ENCODE measurements at regions not wholly inside any gene's neighbourhood (a gene's known extent, or its start where the extent isn't known, plus 50 kb on each side); places are given as distances from the start of the nearest gene placed in this dataset.

- no peak for TF ChIP-seq CTCF (conservative IDR thresholded peaks at IDR 0.05)
- TF ChIP-seq EZH2 (IDR thresholded peaks at IDR 0.05; ENCODE audit: low read depth), result no peak
Measured at GRCh38 chr1:193592317-193592716, 405.9 kb upstream of the B3GALT2 start.

Measured in PC-9 (cell line).